ENCODE measurements at regions not wholly inside any gene's neighbourhood (a gene's known extent, or its start where the extent isn't known, plus 50 kb on each side); places are given as distances from the start of the nearest gene placed in this dataset.
"Not testable (repeated sequence)": the region's sequence is repeated elsewhere in the genome, so short reads cannot be mapped to it uniquely, and the experiment has no call there.

DNA sequence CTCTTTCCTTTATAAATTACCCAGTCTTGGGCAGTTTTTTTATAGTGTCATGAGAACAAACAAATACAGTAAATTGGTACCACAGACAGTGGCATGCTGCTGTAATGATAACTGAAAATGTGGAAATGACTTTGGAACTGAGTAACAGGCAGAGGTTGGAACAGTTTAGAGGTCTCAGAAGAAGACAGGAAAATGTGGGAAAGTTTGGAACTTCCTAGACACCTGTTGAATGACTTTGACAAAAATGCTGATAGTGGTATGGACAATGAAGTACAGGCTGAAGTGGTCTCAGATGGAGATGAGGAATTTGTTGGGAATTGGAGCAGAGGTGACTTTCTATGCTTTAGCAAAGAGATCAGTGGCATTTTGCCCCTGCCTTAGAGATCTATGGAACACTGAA, 1128.4 kb upstream of the POT1 start:
- H3K27ac ChIP-seq (ENCODE audit: extremely low read depth, low read depth, low read length) = no peak overlapping the region
- H3K4me1 ChIP-seq (replicated peaks in 1 of 2; ENCODE audit: control insufficient read depth in 2 of 2, insufficient read depth in 2 of 2, low read length in 2 of 2) = no peaks in the 10 kb centered on the region
- H4K20me1 ChIP-seq (replicated peaks; ENCODE audit: control insufficient read depth, insufficient read depth, low read length) = no peaks in the 10 kb centered on the region
- H3K9me3 ChIP-seq (replicated peaks; ENCODE audit: control insufficient read depth, insufficient read depth, low read depth, low read length) = no peaks in the 10 kb centered on the region
- intact Hi-C loops (cut with micrococcal nuclease) (no loop called here), in situ Hi-C loops (cut with MboI) (no loop called here)
- no peak for ATAC-seq
- no peak for DNase-seq (ENCODE audit: extremely low read depth in 1 of 4, low spot score in 3 of 4)
- no peaks in the 10 kb centered on the region for H3K79me2 ChIP-seq (ENCODE audit: control insufficient read depth, insufficient read depth, low read length)
- ChIA-PET POLR2A (no interaction called here), CTCF (ENCODE audit: low intra/inter-chr PET ratio) (no interaction called here)
- no peaks in the 10 kb centered on the region for H3K36me3 ChIP-seq (ENCODE audit: control insufficient read depth, insufficient read depth, low read length)
- H3K4me3 ChIP-seq = no peak overlapping the region
- H3K27me3 ChIP-seq (ENCODE audit: control insufficient read depth in 2 of 2, insufficient read depth in 2 of 2, low read length in 2 of 2) = no peaks in the 10 kb centered on the region
- H2AFZ ChIP-seq (ENCODE audit: low read depth, low read length) = no peak overlapping the region
- no peak overlapping the region for H3K4me2 ChIP-seq (ENCODE audit: insufficient read depth, low read length)
- no peak for FAIRE-seq
- no TSS peak for BruUV-seq (replicated peaks)
- TF ChIP-seq ZNF143 (CRISPR knock-in tag; IDR thresholded peaks at IDR 0.05) = no peak
- TF ChIP-seq, protein P1, sequence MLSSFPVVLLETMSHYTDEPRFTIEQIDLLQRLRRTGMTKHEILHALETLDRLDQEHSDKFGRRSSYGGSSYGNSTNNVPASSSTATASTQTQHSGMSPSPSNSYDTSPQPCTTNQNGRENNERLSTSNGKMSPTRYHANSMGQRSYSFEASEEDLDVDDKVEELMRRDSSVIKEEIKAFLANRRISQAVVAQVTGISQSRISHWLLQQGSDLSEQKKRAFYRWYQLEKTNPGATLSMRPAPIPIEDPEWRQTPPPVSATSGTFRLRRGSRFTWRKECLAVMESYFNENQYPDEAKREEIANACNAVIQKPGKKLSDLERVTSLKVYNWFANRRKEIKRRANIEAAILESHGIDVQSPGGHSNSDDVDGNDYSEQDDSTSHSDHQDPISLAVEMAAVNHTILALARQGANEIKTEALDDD (IDR thresholded peaks at IDR 0.05) = no peak
- TF ChIP-seq, protein P2, sequence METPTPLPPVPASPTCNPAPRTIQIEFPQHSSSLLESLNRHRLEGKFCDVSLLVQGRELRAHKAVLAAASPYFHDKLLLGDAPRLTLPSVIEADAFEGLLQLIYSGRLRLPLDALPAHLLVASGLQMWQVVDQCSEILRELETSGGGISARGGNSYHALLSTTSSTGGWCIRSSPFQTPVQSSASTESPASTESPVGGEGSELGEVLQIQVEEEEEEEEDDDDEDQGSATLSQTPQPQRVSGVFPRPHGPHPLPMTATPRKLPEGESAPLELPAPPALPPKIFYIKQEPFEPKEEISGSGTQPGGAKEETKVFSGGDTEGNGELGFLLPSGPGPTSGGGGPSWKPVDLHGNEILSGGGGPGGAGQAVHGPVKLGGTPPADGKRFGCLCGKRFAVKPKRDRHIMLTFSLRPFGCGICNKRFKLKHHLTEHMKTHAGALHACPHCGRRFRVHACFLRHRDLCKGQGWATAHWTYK (CRISPR knock-in tag; IDR thresholded peaks at IDR 0.05) = no peak
- no peak for TF ChIP-seq SRF (CRISPR knock-in tag; IDR thresholded peaks at IDR 0.05)
- TF ChIP-seq ZNF224 (CRISPR knock-in tag; IDR thresholded peaks at IDR 0.05) = no peak
- TF ChIP-seq, protein P3, sequence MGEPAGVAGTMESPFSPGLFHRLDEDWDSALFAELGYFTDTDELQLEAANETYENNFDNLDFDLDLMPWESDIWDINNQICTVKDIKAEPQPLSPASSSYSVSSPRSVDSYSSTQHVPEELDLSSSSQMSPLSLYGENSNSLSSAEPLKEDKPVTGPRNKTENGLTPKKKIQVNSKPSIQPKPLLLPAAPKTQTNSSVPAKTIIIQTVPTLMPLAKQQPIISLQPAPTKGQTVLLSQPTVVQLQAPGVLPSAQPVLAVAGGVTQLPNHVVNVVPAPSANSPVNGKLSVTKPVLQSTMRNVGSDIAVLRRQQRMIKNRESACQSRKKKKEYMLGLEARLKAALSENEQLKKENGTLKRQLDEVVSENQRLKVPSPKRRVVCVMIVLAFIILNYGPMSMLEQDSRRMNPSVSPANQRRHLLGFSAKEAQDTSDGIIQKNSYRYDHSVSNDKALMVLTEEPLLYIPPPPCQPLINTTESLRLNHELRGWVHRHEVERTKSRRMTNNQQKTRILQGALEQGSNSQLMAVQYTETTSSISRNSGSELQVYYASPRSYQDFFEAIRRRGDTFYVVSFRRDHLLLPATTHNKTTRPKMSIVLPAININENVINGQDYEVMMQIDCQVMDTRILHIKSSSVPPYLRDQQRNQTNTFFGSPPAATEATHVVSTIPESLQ (CRISPR knock-in tag; IDR thresholded peaks at IDR 0.05) = no peak
- no peak for TF ChIP-seq FUS (optimal IDR thresholded peaks at IDR 0.05; ENCODE audit: low read depth, low read length)
- TF ChIP-seq CBFA2T3 (IDR thresholded peaks at IDR 0.05) = no peak
- TF ChIP-seq ZNF444 (CRISPR knock-in tag; IDR thresholded peaks at IDR 0.05) = no peak
- TF ChIP-seq ZC3H4 (CRISPR knock-in tag; IDR thresholded peaks at IDR 0.05; ENCODE audit: borderline replicate concordance) = no peak
- TF ChIP-seq NFRKB (IDR thresholded peaks at IDR 0.05; ENCODE audit: low read depth) = no peak
- H3K9me1 ChIP-seq (ENCODE audit: control insufficient read depth, insufficient read depth, low read length) = no peaks in the 10 kb centered on the region
- no peak overlapping the region for H3K9ac ChIP-seq (ENCODE audit: insufficient read depth in 1 of 2, low read depth in 2 of 2, low read length in 2 of 2)

DNA sequence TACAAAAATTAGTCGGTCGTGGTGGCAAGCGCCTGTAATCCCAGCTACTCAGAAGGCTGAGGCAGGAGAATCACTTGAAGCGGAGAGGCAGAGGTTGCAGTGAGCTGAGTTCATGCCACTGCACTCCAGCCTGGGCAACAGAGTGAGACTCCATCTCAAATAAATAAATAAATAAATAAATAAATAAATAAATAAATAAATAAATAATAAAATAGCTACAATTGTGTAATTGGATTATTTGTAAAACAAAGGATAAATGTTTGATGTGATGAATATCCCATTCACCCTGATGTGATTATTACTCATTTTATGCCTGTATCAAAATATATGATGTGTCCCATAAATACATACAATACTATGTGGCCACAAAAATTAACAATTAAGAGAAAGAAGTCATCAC, 1127.0 kb upstream of the POT1 start:
- intact Hi-C loops (cut with micrococcal nuclease); H3K36me3 ChIP-seq (ENCODE audit: control insufficient read depth, insufficient read depth, low read length); BruUV-seq (replicated peaks); H3K4me2 ChIP-seq (ENCODE audit: insufficient read depth, low read length); H3K4me3 ChIP-seq; CTCF ChIA-PET (ENCODE audit: low intra/inter-chr PET ratio); H3K9ac ChIP-seq (ENCODE audit: insufficient read depth in 1 of 2, low read depth in 2 of 2, low read length in 2 of 2); DNase-seq (ENCODE audit: extremely low read depth in 1 of 4, low spot score in 3 of 4); H3K9me3 ChIP-seq (replicated peaks; ENCODE audit: control insufficient read depth, insufficient read depth, low read depth, low read length); H3K79me2 ChIP-seq (ENCODE audit: control insufficient read depth, insufficient read depth, low read length); H3K9me1 ChIP-seq (ENCODE audit: control insufficient read depth, insufficient read depth, low read length); H3K27ac ChIP-seq (ENCODE audit: extremely low read depth, low read depth, low read length); FAIRE-seq; ATAC-seq; H3K27me3 ChIP-seq (ENCODE audit: control insufficient read depth in 2 of 2, insufficient read depth in 2 of 2, low read length in 2 of 2); H4K20me1 ChIP-seq (replicated peaks; ENCODE audit: control insufficient read depth, insufficient read depth, low read length); H3K4me1 ChIP-seq (replicated peaks in 1 of 2; ENCODE audit: control insufficient read depth in 2 of 2, insufficient read depth in 2 of 2, low read length in 2 of 2); in situ Hi-C loops (cut with MboI); H2AFZ ChIP-seq (ENCODE audit: low read depth, low read length): not testable (repeated sequence)
- 4% methylated on average over 4 of the region's 4 CpGs for WGBS (ENCODE audit: insufficient coverage, low coverage, missing lambda C conversion rate)
- POLR2A ChIA-PET = interaction anchor here (0.6 kb wide), 1 partner anchor 15 kb away, joined by 3 read pairs; no protein-coding TSS in a partner anchor
